DND-41 (cell line): ENCODE measurements at regions not wholly inside any gene's neighbourhood (a gene's known extent, or its start where the extent isn't known, plus 50 kb on each side); places are given as distances from the start of the nearest gene placed in this dataset.

ENCODE experiments used
- EZH2 ChIP-seq: IDR thresholded peaks from 3 replicates; pipeline ENCODE4 v1.6.1; 2012; ENCODE audit warnings: borderline replicate concordance, low read depth, mild to moderate bottlenecking, moderate library complexity, low read length, inconsistent platforms; ENCODE audit not compliant: severe bottlenecking
- TF ChIP-seq, protein P1 (sequence below): IDR thresholded peaks from 2 replicates; pipeline ENCODE4 v1.5.1; 2012; ENCODE audit warnings: borderline replicate concordance, low read length, moderate library complexity, mild to moderate bottlenecking; ENCODE audit not compliant: poor library complexity, severe bottlenecking; ENCODE audit errors: extremely low read depth

DNA sequence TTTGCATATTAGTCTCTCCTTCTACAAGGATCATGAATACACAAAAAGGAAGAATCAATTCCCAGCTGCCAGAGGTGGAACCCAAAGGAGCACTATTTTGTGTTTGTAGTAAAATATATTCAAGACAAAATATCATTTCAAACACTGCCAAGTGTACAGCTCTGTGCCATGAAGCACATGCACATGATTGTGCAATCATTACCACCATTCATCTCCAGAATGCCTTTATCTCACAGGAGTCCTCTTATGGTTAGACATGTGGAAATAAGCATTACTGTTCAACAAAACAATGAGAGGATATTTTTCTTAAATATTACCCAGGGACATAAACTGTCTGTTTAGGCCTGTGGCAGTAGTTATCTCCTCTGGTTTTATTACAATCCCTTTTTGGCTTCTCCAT lies 151.4 kb upstream of the PPP1R3A start:
- TF ChIP-seq, protein P1, sequence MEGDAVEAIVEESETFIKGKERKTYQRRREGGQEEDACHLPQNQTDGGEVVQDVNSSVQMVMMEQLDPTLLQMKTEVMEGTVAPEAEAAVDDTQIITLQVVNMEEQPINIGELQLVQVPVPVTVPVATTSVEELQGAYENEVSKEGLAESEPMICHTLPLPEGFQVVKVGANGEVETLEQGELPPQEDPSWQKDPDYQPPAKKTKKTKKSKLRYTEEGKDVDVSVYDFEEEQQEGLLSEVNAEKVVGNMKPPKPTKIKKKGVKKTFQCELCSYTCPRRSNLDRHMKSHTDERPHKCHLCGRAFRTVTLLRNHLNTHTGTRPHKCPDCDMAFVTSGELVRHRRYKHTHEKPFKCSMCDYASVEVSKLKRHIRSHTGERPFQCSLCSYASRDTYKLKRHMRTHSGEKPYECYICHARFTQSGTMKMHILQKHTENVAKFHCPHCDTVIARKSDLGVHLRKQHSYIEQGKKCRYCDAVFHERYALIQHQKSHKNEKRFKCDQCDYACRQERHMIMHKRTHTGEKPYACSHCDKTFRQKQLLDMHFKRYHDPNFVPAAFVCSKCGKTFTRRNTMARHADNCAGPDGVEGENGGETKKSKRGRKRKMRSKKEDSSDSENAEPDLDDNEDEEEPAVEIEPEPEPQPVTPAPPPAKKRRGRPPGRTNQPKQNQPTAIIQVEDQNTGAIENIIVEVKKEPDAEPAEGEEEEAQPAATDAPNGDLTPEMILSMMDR = no peak
- TF ChIP-seq EZH2 = no peak
